ENCODE measurements at regions not wholly inside any gene's neighbourhood (a gene's known extent, or its start where the extent isn't known, plus 50 kb on each side); places are given as distances from the start of the nearest gene placed in this dataset.

GRCh38 chr4:175380841-175381240 lies 431.2 kb downstream of the GPM6A start:
- no peak for DNase-seq

GRCh38 chr4:175385797-175386196 lies 426.3 kb downstream of the GPM6A start:
- no peak for DNase-seq

- DNase-seq = no peak
Measured at GRCh38 chr4:175386776-175387507, 425.1 kb downstream of the GPM6A start.

GRCh38 chr4:175394208-175394607 lies 417.9 kb downstream of the GPM6A start:
- DNase-seq = no peak

GRCh38 chr4:175405961-175406360 lies 406.1 kb downstream of the GPM6A start:
- DNase-seq = no peak

- DNase-seq = no peak
Measured at GRCh38 chr4:175407926-175408325, 404.1 kb downstream of the GPM6A start.

GRCh38 chr4:175411251-175411650 lies 400.8 kb downstream of the GPM6A start:
- no peak for DNase-seq

GRCh38 chr4:175412161-175412560 lies 399.9 kb downstream of the GPM6A start:
- DNase-seq = no peak

GRCh38 chr4:175412746-175413145 lies 399.3 kb downstream of the GPM6A start:
- DNase-seq = no peak

- no peak for DNase-seq
Measured at GRCh38 chr4:175413561-175413960, 398.5 kb downstream of the GPM6A start.

GRCh38 chr4:175414602-175415001 lies 397.5 kb downstream of the GPM6A start:
- DNase-seq = no peak

GRCh38 chr4:175418516-175418915 lies 393.5 kb downstream of the GPM6A start:
- no peak for DNase-seq

- no peak for DNase-seq
Measured at GRCh38 chr4:175419236-175419718, 392.8 kb downstream of the GPM6A start.

GRCh38 chr4:175421506-175421905 lies 390.6 kb downstream of the GPM6A start:
- DNase-seq = no peak

- no peak for DNase-seq
Measured at GRCh38 chr4:175422331-175422730, 389.7 kb downstream of the GPM6A start.

- no peak for DNase-seq
Measured at GRCh38 chr4:175424111-175424510, 388.0 kb downstream of the GPM6A start.

GRCh38 chr4:175427751-175428150 lies 384.3 kb downstream of the GPM6A start:
- no peak for DNase-seq

- DNase-seq = no peak
Measured at GRCh38 chr4:175431694-175432093, 380.4 kb downstream of the GPM6A start.

- DNase-seq = peak; percentile 14
Measured at GRCh38 chr4:175435381-175435783, 376.7 kb downstream of the GPM6A start.

GRCh38 chr4:175436196-175436595 lies 375.9 kb downstream of the GPM6A start:
- no peak for DNase-seq

GRCh38 chr4:175440786-175441185 lies 371.3 kb downstream of the GPM6A start:
- no peak for DNase-seq

GRCh38 chr4:175441256-175441655 lies 370.8 kb downstream of the GPM6A start:
- no peak for DNase-seq

GRCh38 chr4:175443547-175443946 lies 368.5 kb downstream of the GPM6A start:
- DNase-seq = no peak

GRCh38 chr4:175444512-175444911 lies 367.6 kb downstream of the GPM6A start:
- no peak for DNase-seq

GRCh38 chr4:175447016-175447415 lies 365.0 kb downstream of the GPM6A start:
- no peak for DNase-seq

Data from GF-D8 (cell line).